Activated T-cell treated with anti-CD3 and anti-CD28 coated beads, Interleukin-2, amount 50 U/mL, for 1 hour (primary cell): ENCODE measurements at regions not wholly inside any gene's neighbourhood (a gene's known extent, or its start where the extent isn't known, plus 50 kb on each side); places are given as distances from the start of the nearest gene placed in this dataset.
"Not testable (repeated sequence)": the region's sequence is repeated elsewhere in the genome, so short reads cannot be mapped to it uniquely, and the experiment has no call there.

Source experiments
- DNase-seq: peaks from one replicate; pipeline ENCODE4 v3.0.0-alpha.2; 2020

DNA sequence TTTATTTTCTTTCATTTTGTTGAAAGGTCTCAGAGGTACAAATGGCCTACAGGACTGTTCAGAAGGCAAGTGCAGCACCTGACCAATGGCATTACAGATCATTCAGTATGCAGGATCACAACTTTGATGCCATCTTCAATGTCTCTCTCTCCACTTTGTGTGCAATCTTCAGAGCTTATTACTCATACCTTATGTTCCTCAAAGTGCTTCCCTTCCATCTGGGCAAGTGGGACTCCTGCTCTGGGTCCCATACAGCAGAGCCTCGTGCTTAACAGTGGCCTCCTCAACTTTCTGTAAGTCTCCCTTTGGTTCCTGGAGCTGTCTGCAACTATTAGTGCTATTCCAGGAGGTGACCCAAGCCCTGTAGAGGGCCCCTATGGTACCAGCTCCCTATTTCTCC is 358.4 kb upstream of the RPS23 start:
- DNase-seq: no peak

DNA sequence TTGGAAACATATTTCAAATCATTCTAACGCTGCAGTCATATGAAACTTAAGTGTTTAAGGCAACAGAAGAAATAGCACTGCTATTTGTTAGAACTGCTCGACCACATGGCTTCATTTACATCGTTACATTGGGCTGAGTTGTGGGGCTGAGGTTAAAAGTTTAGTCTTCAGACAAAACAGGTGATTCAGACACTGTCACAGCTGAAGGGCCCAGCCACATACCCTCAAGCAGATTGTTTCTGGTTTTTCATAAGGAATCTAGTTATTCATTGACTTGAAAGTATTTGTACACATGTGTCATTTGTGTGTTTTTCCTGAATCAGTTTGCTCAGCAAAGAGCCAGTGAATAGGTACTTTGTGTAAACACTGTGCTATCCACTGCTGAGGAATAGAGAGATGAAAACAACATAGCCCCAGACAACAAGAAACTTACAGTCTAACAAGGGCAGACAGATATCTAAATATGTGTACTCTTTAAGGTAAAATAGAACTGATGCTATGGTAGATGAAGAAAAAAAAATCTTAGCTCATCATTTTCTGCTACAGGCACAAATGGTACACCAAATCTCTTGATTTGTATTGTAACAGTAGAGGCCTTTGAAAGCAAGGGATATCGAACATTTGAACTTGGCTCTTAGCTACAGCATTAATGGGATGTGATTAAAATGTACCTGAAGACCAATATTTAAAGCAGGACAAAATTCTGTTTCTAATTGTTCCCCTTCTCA is 357.6 kb upstream of the RPS23 start:
- no peak for DNase-seq

DNA sequence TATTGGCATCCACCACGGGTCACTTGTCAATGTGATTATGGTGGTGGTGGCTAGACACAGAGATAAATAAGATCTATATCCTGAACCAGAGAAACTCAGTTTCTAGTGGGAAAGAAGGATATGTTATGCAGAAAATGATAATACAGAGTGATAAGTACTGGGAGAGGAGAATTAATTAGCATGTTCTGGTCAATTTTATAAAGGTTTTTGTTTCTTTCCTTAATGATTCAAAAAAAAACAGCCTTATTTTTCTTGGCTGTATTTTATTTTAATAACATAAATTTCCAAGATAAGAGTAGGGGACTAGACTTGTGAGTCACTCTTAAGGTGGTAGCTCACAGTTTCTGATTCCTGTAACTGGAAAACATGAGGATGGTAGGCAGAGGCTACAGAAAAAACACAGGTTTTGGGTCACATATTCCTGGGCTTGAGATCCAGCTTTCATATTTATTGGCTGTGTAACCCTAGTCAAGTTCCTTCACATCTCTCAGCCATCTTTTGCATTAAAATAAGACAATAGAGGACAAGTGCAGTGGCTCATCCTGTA is 350.3 kb upstream of the RPS23 start:
- DNase-seq: no peak

DNA sequence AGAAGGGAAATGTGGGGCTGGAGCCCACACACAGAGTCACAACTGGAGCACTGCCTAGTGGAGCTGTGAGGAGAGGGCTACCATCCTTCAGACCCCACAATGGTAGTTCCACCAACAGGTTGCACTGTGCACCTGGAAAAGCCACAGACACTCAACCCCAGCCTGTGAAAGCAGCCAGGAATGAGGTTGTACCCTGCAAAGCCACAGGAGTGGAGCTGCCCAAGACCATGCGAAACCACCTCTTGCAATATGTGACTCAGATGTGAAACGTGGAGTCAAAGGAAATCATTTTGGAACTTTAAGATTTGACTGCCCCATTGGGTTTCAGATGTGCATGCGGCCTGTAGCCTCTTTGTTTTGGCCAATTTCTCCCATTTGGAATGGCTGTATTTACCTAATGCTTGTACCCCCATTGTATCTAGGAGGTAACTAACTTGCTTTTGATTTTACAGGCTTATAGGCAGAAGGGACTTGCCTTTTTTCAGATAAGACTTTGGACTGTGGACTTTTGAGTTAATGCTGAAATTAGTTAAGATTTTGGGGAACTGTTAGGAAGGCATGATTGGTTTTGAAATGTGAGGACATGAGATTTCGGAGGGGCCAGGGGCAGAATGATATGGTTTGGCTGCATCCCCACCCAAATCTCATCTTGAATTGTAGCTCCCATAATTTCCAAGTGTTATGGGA is 348.9 kb upstream of the RPS23 start:
- DNase-seq: not testable (repeated sequence)

DNA sequence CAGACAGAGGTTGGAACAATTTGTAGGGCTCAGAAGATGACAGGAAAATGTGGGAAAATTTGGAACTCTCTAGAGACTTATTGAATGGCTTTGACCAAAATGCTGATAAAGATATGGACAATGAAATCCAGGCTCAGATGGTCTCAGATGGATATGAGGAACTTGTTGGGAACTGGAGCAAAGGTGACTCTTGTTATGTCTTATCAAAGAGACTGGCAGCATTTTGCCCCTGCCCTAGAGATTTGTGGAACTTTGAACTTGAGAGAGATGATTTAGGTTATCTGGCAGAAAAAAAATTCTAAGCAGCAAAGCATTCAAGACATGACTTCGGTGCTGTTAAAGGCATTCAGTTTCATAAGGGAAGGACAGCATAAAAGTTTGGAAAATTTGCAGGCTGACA is 347.9 kb upstream of the RPS23 start:
- not testable (repeated sequence) for DNase-seq

DNA sequence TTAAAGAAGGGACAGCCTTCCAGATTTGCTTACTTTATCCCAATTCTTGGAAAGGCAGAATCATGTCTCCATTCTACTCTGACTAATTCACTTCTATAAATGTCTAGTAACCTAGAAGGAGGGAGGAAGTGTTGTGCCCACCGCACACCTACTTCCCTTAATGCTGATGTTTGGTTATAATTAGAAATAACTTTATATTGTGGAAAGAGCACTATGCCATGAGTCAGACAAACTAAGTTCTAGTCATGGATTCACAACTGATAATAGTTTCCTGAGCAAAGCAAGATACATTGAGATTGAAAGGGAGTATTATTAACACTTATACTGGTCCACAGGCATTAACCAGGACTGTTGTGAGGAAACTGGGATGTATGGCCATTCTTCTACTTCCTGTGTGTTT is 345.9 kb upstream of the RPS23 start:
- no peak for DNase-seq

DNA sequence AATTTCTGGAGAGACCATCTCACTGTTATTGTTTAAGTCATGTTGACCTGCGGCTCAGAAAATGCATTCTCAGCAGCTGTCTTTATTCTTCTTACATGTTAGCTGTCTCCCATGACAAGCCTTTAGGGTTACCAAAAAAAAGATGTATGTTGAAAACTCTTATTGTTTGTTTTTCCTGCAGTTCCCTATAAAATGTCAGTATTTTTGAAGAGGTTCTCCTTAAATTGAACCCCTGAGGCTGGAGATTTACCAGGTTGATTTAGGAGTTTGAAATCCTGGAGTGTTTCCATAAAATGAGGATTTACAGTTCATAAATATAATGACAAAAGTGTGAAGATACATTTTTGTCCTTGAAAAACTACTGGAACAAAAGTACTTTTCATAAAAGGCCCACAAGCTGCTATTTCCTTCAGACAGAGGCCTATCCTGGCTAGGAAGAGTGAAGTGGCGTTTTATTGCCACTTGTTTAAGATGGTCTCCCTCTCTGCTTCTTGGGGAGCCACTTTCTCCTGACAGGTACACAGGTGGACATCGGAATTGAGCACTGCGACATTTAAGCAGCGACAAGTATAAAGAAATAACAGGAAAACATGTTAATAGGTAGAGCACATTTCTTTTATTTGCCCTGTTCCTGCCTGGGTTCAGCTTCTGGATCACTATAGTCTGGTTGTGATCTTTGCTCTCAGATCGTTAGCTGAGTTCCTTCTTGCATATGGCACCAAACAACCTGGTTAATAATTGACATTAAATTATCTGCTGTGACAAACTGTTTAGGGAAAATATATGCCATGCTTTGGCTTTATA is 344.8 kb upstream of the RPS23 start:
- DNase-seq: no peak

DNA sequence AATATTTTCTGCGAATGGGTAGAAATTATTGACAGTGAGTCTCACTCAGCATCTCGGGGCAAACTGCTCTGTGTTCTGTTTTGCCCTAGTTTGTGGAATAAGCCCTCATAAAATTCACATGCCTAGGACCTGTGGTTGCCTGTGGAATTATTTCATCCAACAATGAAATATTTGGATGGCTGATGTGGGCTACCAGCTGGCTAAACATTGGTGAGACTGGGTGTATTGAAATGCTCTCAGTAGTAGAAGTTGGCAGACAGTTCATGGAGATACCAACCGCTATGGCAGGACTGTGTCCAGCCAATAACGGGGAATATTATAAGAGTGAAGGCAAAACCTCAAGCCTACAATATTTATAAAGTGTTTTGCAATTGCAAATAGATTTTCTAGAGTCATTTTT is 344.1 kb upstream of the RPS23 start:
- no peak for DNase-seq

DNA sequence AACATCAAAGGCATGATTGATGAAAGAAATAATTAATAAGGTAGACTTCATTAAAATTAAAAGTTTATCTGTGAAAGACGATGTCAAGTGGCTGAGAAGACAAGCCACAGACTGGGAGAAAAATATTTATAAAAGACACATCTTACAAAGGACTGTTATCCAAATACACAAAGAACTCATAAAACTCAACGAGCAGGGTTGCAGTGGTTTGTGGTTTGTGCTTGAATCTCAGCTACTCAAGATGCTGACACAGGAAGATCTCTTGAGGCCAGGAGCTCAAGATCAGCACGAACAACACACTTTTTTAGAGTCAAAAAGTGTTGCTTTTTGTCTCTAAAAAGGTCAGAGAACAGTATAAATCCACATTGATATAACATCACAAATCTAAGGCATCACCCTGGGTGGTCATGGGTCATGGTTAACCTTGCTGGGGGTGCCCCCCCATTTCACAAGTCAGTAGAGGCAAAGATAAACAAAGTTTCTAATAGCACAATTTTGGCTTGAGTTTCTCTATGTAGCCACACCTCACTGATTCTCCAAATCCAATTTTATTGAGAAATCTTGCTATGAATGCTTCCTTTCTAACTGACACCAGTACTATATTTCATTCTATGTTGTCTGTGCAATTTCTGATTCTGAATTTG is 342.9 kb upstream of the RPS23 start:
- no peak for DNase-seq

DNA sequence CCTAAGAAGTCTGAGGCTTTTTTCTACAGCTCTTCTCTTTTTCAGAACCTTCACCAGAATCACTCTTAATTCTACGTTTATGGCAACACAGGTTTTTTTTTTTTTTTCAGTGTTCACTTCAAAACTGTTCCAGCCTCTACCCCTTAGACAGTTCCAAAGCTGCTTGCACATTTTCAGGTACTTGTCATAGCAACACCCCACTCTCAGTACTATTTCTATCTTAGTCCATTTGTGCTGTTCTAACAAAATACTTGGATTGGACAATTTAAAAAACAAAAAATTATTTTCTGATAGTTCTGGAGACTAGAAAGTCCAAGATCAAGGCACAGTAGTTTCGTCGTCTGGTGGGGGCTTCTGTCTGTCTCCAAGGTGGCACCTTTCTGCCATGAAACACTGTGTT is 340.9 kb upstream of the RPS23 start:
- no peak for DNase-seq

DNA sequence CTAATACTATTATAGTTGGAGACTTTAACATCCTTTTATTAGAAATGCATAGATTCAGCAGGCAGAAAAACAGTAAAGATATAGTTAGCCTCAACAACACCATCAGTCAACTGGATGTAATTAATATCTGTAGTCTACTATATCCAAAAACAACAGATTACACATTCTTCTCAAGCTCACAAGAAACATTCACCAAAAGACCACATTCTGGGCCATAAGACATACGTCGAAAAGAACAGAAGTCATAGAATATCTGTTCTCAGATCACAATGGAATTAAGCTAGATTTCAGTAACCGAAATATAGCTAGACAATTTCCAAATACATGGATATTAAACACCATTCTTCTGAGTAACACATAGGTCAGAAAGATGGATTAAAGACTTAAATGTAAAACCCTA is 336.6 kb upstream of the RPS23 start:
- no peak for DNase-seq

DNA sequence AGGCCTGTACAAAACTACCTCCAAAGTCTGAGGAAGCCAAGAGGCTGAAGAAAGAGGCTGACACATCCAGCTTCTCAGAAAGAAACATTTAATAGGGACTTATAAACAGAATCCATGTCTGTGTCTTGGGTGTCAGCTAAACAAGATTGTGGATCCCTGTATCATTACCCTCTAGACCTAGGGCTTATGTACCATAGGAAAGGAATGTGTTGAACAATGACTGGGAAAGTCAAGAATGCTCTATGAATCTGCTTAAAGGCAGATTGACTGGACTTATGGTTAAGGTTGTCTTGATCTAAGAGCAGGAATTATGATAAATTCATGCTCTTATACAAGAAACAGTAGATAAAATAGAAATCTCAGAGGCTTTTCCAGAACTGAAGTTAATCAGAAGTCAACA is 335.7 kb upstream of the RPS23 start:
- no peak for DNase-seq

DNA sequence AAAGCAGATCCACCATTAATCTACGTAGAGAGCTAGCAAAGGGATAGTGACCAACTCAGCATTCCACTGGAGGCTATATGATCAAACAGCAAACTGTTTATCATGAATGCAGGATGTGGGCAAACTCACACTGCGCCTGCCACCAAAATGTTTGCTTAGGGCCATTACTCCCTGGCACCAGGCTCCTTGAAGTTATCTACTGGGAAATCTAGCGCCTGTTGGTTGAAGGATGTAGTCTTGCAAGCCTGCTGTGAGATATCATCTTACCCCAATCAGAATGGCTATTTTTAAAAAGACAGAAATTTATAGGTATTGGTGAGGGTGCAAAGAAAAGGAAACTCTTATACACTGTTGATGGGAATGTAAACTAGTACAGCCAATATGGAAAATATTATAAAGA is 332.5 kb upstream of the RPS23 start:
- DNase-seq: no peak

DNA sequence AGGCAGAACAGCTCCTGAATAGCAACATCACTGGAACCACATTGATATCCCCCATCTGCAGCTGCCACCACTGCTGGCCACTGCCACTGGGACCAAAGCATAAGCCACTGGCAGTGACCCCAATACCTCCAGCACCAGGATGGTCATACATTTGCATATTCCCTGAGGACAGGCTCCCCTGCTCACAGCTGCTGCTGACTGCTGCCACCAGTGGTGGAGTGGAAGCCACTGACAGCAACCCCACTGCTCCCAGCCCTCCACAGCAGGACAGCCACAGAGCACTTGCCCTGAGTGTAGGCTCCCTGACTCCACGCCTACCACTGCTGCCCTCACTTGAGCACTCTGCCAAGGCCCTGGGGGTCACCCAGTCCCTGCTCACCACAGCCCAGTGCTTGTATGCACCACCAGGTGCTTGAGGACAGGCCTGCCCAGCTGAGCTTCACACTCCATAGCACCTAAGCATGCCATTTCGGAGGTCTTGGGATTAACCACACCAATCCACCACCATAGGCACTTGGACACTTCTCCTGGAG is 327.4 kb upstream of the RPS23 start:
- DNase-seq: no peak

DNA sequence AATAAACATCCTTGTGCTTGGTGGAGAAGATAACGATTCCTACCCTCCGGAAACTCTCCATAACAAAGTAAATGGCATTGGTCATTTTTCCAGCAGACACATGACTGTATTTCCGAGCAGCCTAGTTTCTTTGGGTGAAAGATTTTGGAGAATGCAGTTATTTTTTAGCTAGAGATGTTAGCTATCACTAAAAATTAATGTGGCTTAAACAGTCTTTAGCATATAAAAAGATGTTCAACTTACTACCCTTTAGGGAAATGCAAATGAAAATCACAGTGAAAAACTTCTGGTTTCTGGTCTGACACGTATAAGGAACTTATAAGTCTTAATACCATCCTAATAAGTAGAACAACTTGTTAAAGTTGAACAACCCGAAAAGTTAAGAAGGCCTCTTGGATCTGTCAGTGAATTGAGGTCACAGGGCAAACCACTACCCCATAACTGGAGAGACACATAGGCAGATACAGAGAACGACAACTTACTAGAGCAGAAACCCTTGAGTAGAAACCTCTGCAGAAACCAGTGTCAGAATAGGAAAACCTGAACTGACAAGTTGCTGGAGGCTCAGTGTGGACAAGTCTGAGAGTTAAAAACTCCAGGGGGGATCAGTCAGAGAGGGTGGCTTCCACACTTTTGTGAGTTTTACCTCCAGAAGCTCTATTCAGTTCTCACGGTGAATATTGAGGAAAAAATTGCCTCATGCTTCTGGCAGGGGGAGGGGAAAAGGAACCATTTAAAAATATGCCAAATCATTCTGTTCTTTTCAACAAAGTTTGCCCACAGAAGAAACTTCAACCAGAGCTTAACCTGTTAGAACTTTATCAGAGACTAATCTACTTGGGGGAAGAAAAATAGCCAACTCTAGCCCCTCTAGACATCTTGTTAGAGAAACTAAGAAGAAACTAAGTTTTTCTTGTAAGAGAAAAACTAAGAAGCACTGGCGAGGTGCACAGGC is 325.2 kb upstream of the RPS23 start:
- DNase-seq: no peak

DNA sequence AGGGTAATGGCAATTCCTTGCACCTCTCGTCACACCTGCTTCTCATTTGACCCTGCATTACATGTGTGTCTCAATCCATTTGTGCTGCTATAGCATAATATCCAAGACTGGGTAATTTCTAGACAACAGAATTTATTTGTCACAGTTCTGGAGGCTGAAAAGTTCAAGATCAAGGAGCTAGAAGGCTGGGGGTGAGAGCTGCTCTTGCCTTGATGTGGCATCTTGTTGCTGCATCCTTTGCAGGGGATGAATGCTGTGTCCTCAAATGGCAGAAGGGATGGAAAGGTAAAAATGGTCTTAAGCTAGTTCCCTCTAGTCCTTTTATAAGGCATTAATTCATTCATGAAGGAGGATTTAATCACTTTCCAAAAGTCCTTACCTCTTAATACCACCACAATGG is 323.7 kb upstream of the RPS23 start:
- DNase-seq: no peak

DNA sequence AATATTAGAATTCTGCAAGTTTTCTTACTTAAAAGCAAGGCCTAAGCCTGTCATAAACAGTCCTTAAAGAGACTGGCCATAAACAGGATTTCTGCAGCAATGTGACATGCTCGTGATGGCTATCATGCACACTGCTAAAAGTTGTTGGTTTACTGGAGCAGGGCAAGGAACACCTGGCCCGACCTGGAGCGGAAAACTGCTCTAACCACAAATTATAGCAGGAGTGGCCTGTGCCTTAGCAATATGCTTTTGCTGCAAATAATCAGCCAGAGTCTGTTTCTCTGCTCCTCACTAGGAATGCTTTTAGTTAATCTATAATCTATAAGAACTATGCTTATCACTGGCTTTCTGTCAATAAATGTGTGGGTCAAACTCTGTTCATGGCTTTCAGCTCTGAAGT is 322.9 kb upstream of the RPS23 start:
- DNase-seq: no peak

DNA sequence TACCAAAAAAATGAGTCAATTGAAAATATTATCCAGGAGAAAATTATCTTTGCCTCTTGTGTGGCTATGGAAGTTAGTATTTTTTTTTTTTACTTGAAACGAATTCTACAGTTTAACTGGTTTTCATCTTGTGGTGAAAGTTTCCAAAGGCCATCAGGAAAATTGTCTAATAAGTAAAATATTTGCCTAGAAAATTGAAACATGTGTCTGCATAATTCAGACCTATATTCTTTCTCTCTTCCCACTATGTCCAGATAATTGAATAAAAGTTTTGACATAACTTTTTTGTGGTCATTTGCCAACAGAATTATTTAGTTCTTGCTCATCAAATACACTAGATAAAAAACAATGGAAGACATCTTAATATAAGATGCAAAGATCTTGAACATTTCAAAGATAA is 321.5 kb upstream of the RPS23 start:
- no peak for DNase-seq

DNA sequence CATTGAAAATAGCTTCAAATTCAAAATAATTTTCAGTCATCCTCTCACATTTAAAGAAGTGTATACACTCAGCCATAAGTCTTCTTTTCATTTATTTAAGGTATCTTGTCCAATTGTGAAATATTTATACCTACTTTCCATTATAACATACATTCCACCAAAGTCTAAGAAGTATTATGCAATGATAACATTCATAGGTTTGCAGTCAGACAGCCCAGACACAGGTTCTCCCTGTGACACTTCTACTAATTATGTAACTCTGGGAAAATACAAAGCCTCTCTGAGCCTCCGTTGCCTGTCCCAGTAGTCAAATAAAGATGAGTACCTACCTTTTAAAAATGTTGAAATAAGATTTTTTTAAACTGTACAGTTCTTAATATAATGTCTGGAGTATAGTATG is 320.9 kb upstream of the RPS23 start:
- DNase-seq: no peak

DNA sequence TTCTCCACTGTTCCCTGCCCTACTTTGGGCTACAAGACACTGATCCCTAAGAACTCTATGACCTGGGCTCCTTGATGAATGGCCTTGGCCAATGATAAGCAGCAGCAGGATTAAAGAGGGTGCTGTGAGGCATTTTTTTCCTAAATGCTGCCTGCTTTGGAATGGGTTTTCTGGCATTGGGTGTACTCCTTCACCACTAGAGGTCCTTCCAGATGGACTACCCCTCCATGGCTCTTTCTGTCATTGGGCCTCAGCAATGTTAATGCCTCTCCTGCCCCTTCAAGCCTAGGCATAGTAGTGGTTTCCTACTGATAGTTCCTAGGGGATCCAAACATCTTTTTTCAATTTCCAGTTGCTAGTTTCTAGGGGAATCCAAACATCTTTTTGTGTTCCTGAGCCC is 319.3 kb upstream of the RPS23 start:
- DNase-seq: no peak

DNA sequence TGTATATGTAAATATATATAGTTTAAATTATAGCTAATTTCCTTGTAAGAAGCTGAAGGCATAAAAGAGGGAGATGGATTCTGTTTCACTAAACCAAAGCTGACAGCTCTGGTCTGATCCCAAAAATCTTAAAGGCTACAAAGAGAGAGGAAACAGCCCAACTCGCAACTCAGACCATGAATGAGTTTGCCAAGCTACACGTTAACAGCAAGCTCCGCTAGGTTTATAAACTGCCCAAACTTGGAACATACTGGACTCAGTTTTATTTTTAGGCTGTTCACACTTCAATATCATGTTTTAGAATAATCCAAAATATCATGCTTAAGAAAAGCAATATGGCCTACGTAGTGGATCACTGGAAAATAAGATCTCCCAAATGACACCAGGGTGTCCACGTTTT is 318.3 kb upstream of the RPS23 start:
- DNase-seq: no peak

DNA sequence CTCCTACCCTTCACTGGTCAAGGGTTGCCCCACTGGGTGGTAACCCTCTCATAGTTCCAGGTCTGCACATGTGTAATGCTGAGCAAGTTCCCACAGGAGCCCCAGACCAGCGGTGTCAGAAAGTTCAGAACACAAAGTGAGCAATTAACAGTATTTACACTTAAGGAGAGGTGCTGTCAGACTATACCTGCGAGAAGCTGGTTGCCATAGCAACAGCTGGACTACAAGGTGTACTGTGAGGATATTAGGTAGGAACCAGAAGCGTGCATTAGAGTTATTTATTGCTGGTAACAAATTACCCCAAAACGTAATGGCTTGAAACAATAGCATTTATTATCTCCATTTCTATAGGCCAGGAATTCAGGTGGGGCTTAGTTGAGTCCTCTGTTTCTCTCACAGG is 317.0 kb upstream of the RPS23 start:
- DNase-seq: no peak
